Liver (tissue), 3 donors: ENCODE measurements at regions not wholly inside any gene's neighbourhood (a gene's known extent, or its start where the extent isn't known, plus 50 kb on each side); places are given as distances from the start of the nearest gene placed in this dataset.

Source experiments
- GABPA ChIP-seq, 2 donors: IDR thresholded peaks in 1 of 2; conservative IDR thresholded peaks in 1 of 2; 2 replicates each; pipeline ENCODE4 v1.6.1; 2016; ENCODE audit warnings: antibody characterized with exemption in 2 of 2, mild to moderate bottlenecking in 1 of 2, moderate library complexity in 1 of 2
- MAX ChIP-seq: IDR thresholded peaks from 2 replicates; pipeline ENCODE4 v1.6.1; 2016; ENCODE audit warnings: antibody characterized with exemption
- TF ChIP-seq, protein P1 (sequence below): fragments of 150-350 bp; IDR thresholded peaks from 2 replicates; pipeline ENCODE4 v1.5.1; 2017; ENCODE audit warnings: improper control_type of control experiment, low read depth, low read length; ENCODE audit not compliant: missing input control
- TF ChIP-seq, protein P2 (sequence below): IDR thresholded peaks from 2 replicates; pipeline ENCODE4 v1.6.1; 2016; ENCODE audit warnings: antibody characterized with exemption
- TF ChIP-seq, protein P3 (sequence below): IDR thresholded peaks from 2 replicates; pipeline ENCODE4 v1.6.1; 2016; ENCODE audit warnings: antibody characterized with exemption
- donor health status: healthy.
- donor health status: healthy.

DNA sequence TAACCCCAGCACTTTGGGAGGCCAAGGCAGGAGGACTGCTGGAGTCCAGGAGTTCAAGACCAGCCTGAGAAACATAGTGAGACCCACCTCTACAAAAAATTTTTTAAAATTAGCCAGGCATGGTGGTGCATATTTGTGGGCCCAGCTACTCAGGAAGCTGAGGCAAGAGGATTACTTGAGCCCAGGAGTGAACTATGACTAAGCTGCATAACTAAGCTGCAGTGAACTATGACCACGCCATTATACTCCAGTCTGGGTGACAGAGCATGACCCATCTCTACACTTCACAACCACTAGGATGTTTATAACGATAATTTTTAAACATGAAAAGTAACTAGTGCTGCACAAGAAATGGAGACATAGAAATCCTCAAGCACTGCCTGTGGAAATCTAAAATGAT, 352.7 kb upstream of the SGCG start:
- TF ChIP-seq, protein P1, sequence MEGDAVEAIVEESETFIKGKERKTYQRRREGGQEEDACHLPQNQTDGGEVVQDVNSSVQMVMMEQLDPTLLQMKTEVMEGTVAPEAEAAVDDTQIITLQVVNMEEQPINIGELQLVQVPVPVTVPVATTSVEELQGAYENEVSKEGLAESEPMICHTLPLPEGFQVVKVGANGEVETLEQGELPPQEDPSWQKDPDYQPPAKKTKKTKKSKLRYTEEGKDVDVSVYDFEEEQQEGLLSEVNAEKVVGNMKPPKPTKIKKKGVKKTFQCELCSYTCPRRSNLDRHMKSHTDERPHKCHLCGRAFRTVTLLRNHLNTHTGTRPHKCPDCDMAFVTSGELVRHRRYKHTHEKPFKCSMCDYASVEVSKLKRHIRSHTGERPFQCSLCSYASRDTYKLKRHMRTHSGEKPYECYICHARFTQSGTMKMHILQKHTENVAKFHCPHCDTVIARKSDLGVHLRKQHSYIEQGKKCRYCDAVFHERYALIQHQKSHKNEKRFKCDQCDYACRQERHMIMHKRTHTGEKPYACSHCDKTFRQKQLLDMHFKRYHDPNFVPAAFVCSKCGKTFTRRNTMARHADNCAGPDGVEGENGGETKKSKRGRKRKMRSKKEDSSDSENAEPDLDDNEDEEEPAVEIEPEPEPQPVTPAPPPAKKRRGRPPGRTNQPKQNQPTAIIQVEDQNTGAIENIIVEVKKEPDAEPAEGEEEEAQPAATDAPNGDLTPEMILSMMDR = no peak
- TF ChIP-seq MAX (no peak), GABPA (IDR thresholded peaks at IDR 0.05 in 1 of 2, conservative IDR thresholded peaks at IDR 0.05 in 1 of 2) (no peak)
- TF ChIP-seq, protein P2, sequence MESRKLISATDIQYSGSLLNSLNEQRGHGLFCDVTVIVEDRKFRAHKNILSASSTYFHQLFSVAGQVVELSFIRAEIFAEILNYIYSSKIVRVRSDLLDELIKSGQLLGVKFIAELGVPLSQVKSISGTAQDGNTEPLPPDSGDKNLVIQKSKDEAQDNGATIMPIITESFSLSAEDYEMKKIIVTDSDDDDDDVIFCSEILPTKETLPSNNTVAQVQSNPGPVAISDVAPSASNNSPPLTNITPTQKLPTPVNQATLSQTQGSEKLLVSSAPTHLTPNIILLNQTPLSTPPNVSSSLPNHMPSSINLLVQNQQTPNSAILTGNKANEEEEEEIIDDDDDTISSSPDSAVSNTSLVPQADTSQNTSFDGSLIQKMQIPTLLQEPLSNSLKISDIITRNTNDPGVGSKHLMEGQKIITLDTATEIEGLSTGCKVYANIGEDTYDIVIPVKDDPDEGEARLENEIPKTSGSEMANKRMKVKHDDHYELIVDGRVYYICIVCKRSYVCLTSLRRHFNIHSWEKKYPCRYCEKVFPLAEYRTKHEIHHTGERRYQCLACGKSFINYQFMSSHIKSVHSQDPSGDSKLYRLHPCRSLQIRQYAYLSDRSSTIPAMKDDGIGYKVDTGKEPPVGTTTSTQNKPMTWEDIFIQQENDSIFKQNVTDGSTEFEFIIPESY = no peak
- TF ChIP-seq, protein P3, sequence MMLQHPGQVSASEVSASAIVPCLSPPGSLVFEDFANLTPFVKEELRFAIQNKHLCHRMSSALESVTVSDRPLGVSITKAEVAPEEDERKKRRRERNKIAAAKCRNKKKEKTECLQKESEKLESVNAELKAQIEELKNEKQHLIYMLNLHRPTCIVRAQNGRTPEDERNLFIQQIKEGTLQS = no peak
